WI38 (cell line): ENCODE measurements at regions not wholly inside any gene's neighbourhood (a gene's known extent, or its start where the extent isn't known, plus 50 kb on each side); places are given as distances from the start of the nearest gene placed in this dataset.

Experiments
- H3K4me3 ChIP-seq: 2 replicates; pipeline ENCODE4 v1.5.1; 2011; ENCODE audit warnings: low read depth, mild to moderate bottlenecking, control low read depth, low read length
- TF ChIP-seq, protein P1 (sequence below): IDR thresholded peaks from 2 replicates; pipeline ENCODE4 v1.5.1; 2012; ENCODE audit warnings: low read depth, mild to moderate bottlenecking, control low read depth, low read length

DNA sequence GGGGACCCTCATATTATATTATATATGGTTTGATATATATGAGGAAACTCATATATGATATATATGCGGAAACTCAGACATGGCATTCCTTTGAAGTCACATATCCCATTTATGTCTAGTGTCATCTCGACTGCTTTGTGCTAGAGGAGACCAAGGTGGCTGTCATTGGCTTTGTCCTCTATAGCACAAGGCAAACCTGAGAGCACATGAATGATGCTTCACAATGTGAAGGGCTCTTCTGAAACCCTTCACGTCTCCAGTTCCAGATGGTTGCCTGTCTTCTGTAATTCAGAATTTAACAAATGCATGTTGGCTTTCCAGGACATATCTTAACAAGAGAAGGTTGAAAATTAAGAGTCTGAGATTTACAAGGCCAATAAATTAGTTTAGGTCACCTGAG is 303.6 kb downstream of the BARHL2 start:
- H3K4me3 ChIP-seq = no peak overlapping the region
- TF ChIP-seq, protein P1, sequence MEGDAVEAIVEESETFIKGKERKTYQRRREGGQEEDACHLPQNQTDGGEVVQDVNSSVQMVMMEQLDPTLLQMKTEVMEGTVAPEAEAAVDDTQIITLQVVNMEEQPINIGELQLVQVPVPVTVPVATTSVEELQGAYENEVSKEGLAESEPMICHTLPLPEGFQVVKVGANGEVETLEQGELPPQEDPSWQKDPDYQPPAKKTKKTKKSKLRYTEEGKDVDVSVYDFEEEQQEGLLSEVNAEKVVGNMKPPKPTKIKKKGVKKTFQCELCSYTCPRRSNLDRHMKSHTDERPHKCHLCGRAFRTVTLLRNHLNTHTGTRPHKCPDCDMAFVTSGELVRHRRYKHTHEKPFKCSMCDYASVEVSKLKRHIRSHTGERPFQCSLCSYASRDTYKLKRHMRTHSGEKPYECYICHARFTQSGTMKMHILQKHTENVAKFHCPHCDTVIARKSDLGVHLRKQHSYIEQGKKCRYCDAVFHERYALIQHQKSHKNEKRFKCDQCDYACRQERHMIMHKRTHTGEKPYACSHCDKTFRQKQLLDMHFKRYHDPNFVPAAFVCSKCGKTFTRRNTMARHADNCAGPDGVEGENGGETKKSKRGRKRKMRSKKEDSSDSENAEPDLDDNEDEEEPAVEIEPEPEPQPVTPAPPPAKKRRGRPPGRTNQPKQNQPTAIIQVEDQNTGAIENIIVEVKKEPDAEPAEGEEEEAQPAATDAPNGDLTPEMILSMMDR = no peak

- TF ChIP-seq, protein P1 = no peak
- no peak overlapping the region for H3K4me3 ChIP-seq
These were observed 304.5 kb downstream of the BARHL2 start for GRCh38 chr1:90412563-90412962.

- no peak overlapping the region for H3K4me3 ChIP-seq
- TF ChIP-seq, protein P1 = no peak
These were observed 305.9 kb downstream of the BARHL2 start for GRCh38 chr1:90411185-90411584.

DNA sequence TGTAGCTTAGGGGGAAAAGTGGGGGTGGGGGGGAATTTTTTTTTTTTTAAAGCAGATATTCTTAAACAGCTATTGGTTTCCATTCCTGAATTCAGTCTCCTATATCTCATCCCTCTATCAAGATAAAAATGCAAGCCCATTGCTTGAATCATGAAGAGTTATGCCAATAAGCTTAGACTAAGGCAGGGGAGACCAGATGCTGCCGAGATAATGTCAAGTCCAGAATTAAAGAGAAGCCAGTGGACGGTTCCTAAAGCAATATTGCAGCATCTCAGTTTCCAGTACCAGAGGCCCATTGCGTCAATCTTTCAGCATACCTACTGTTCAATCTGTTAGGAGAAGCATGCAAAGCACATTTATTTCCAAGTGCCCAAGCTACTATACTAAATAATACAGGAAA is 309.4 kb downstream of the BARHL2 start:
- TF ChIP-seq, protein P1 = no peak
- no peak overlapping the region for H3K4me3 ChIP-seq

DNA sequence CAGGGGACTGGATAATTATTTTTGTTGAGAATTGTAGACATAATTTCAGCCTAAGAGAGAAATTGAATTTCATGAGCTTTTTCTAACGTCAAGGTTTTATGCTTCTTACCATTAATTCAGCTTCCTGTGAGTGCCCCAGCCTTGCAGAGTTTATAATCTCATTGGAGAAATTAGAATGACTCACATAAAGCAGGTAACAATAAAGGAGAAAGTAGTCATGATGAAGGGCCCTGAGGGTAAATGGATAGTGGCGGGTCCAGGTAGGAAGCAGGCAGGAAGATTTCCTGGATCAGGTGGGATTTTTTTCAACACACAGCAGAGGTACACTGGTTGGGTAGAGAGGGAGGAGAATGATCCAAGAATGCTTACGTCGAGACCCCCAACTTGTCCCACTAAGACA is 311.4 kb downstream of the BARHL2 start:
- no peak overlapping the region for H3K4me3 ChIP-seq
- TF ChIP-seq, protein P1 = no peak

DNA sequence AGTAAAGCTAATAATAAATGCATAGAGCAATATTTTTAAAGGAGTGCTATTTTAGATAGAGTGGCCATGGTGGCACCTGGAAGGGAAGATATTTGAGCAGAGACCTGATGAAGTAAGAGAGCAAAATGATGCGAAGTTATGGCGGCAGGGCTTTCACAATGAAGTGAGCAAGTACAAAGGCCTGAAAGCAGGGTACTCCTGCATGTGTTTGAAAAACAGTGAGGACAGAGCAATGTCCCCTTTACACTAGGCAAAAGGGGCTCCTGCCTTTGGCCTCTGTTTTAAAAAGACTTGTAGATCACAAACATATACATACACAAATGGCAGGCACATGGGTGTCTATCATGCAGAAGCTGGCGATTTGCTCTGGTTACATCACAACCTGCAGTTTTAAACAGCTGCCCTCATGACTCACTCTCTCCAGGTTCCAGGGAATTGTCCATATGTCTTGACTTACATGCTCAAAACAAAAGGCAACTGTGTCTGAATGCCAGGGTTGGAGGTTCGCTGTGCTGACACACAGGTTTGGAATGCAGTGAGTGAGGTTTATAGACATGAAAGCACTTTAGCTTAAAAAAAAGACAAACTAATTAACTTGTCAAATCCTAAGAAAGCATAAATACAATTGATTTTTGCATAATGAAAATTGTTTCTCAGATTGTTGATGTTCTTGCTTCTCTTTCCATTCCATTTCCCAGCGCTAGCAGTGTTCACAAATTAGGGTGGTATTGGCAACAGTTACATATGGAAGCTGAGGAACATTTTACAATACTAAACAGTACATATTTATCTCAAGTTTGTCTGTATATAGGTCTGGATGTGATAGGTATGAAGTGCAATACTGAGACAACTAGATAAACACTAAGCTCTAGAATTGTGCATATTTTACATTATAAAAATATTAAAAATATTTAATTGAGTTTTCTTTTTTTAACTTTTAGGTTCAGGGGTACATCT is 313.9 kb downstream of the BARHL2 start:
- TF ChIP-seq, protein P1 = no peak
- H3K4me3 ChIP-seq = no peak overlapping the region

GRCh38 chr1:90400131-90400530 is 317.0 kb downstream of the BARHL2 start:
- TF ChIP-seq, protein P1 = no peak
- no peak overlapping the region for H3K4me3 ChIP-seq
